ENCODE measurements at regions not wholly inside any gene's neighbourhood (a gene's known extent, or its start where the extent isn't known, plus 50 kb on each side); places are given as distances from the start of the nearest gene placed in this dataset.

DNA sequence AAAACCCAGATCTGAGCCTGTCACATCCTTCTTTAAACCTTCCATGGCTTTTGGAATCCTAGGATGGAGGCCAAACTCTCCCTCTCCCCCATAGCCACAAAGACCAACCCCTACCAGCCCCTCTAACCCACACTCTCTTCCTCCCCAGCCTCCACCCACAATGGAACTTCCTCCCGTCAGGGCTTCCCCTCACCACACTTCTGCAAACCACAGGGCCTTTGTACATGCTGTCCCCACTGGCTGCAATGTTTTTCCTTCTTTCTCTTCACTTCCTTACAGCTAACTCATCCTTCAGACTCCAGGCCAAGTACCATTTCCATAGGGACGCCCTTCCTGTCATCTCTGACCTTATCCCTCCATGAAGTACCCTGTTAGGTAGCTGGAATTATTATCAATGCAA is 393.5 kb downstream of the MN1 start:
- no peak for DNase-seq (ENCODE audit: low spot score)
- in situ Hi-C loops (cut with HindIII; ENCODE audit: low sequenced_read_pairs) = no loop called here

DNA sequence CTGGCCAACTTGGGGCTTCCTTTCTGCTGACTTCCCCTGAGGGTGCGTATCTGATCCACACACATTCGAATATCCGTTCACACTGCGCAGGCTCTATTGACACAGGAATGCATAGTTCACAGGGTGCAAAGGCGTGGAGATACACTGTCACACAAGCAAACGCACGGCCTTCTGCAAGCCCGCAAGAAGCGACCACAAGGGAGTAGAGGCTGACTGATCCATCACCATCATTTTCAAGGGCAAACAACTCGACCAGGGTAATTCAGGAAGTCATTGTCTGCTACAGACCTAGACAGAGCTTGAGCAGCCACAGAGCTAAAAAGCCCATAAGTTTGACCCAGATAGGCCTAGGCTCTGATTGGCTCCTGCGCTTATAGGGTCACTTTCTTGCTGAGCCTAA is 392.3 kb downstream of the MN1 start:
- no peak for DNase-seq (ENCODE audit: low spot score)
- in situ Hi-C loops (cut with HindIII; ENCODE audit: low sequenced_read_pairs) = no loop called here

DNA sequence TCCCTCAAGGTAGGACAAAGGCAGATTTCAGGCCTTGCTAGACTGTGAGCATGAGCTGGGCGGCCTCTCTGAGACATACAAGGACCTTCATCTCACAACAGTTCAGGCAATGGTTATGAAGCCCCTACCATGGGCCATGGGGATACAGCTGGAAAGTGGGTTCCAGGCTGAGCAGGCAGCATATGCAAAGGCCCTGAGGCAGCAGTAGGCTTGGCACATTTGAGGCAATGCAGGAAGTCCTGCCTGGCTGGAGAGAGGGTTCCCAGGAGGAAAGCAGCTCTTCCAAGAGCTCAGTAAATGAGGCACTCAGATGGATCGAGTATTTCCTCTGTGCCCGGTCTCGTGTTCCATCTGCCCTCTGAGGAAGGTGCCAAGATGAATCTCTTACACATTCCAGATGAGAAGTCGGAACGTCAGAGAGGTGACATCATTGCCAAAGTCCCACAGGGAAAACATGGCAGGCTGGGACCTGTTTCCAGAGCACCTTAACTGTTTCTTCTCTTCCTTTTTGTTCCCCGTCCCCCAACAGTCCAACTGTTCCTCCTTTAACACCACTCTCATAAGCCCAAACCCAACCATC is 388.6 kb downstream of the MN1 start:
- in situ Hi-C loops (cut with HindIII; ENCODE audit: low sequenced_read_pairs) = no loop called here

DNA sequence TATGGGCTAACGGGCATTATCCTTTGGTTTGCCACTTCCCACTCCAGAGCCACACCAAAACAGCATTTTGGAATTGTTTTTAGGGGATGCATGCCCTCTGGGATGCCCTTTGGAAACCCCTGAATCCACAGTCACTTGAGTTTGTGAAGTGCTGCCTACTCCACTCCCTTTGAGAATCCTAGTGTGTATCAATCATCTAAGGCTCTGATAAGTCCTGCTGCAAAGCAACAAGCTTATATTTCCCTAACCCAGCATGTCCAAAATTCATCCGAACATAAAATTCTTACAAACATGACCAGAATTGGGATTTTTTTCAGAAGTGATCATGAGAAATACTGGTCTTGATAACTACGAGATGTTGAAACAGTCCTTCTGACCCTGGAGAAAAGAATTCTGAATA is 387.9 kb downstream of the MN1 start:
- in situ Hi-C loops (cut with HindIII; ENCODE audit: low sequenced_read_pairs) = no loop called here
- no peak for DNase-seq (ENCODE audit: low spot score)

More for the DNA sequence above, 388.6 kb downstream of the MN1 start:
- DNase-seq (ENCODE audit: low spot score) = no peak

DNA sequence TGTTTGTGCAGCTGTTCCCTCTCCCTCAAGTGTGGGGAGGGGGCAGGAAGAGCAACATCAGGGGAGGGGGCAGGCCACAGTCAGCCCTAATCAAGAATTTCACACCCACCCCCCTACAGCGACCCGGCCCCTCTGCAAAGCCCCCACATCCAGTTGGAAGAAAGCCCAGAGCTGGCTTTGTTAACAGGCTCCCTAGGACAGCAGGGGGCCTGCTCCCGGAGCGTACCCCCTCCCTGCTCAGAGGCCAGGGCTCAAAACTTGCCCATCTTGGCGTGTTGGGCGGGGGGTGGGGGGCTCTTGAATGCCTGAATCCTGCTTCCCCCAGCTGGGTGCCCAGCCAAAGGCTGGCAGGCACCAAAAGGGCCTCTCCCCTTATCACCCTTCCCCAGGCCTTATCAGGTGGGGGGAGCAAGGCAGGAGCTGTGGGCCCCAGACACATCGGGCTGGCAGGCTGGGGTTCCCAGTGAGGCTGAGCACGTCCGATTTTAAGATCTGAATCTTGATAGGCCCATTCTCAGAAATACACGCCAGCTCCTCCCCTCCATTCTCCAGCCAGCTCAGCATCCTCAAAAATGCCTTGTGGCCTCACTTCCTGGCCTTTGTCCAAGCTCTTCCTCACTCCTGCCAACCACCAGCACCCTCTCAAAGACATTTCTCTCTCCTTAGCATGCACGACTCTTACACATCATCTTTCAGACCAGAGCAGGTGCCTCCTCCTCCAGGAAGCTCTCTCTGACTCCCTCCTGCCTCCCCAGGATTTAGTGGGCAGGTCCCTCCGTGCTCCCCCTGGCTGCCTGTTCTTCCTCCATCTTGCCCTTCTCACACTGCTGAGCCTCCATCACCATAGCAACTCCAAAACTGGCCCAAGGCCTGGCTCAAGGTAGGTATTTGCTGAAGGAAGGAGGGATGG is 384.8 kb downstream of the MN1 start:
- no peak for DNase-seq (ENCODE audit: low spot score)
- in situ Hi-C loops (cut with HindIII; ENCODE audit: low sequenced_read_pairs) = no loop called here

DNA sequence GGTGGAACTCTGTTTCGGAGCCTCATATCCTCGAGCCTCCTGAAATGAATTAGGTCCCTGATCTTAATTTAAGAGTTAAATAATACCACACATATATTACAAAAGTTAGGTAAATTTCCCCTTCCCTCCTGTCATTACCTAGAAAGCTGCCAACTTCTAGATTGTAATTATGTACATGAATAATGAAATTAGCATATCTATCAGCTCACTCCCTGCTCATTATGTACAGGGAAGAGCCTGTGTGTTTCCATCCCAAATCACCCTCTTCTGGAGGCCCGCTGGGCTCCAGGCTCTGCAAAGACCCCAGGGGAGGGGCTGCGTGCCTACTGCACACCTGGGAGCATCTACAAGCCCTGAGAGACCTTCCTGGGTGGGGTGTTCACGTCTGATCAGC is 384.1 kb downstream of the MN1 start:
- no peak for DNase-seq (ENCODE audit: low spot score)
- in situ Hi-C loops (cut with HindIII; ENCODE audit: low sequenced_read_pairs) = no loop called here

DNA sequence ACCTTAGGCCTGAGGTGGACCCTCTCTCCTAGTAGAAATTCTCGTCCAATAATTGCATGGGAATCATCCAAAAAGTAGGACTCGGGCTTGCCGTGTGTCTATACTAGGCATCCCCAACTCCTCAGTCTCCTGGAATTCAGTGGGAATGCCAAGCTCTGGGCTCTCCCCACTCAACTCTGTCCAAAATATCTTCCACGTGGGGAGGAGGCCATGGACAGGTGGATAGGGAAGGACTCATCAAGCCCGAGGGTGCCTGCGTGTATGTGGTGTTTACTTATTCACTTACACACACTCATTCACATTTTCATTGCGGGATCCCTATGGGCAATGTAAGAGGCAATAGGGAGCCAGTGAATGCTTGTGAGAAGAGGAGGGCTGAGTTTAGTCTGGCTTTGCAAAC is 383.3 kb downstream of the MN1 start:
- no peak for DNase-seq (ENCODE audit: low spot score)
- in situ Hi-C loops (cut with HindIII; ENCODE audit: low sequenced_read_pairs) = no loop called here

DNA sequence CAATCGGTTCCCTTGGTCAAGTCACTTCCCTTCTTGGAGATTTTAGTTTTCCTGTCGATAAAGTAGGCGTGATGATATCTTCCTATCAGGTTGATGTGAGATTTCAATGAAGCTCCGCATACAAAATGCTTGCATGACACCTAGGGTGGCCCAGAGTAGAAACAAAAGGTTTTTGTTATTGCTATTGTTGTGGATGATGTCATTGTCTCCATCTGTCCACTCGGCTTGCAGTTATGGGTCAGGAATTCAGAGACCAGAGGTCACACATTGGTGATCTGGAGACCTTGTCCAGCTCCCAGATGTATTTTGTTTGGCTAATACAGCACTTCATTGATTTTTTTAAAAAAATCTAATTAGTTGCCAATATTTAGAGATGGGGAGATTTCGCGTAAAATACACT is 382.1 kb downstream of the MN1 start:
- in situ Hi-C loops (cut with HindIII; ENCODE audit: low sequenced_read_pairs) = no loop called here

DNA sequence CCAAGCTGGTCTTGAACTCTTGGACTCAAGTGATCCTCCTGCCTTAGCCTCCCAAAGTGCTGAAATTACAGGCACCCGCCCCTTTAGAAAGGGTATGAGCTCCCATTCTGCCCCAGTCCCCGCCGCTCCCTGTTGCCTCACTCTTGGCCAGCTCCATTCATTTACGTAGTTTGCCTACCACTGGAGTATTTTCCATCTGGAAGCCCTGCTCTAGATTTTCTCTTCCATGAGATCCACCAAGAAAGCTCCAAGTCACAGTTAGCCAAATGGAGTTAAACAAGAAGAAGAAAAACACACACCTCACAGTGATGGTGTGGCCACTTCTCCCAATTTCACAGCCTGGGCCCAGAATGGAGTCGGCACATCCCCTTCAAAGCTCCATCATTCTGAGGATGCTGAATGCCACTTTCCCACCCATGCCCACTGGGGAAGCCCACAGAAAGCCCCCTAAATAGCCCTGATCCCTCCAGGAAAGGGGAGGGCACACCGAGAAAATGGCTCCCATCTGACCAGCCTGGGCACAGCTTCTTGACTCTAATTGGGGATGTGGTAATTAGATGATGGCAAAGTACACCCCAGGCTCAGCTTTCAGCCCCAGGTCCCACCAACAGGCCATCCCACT is 381.2 kb downstream of the MN1 start:
- in situ Hi-C loops (cut with HindIII; ENCODE audit: low sequenced_read_pairs) = no loop called here
- DNase-seq (ENCODE audit: low spot score) = no peak

More for the DNA sequence above, 382.1 kb downstream of the MN1 start:
- DNase-seq (ENCODE audit: low spot score) = no peak

DNA sequence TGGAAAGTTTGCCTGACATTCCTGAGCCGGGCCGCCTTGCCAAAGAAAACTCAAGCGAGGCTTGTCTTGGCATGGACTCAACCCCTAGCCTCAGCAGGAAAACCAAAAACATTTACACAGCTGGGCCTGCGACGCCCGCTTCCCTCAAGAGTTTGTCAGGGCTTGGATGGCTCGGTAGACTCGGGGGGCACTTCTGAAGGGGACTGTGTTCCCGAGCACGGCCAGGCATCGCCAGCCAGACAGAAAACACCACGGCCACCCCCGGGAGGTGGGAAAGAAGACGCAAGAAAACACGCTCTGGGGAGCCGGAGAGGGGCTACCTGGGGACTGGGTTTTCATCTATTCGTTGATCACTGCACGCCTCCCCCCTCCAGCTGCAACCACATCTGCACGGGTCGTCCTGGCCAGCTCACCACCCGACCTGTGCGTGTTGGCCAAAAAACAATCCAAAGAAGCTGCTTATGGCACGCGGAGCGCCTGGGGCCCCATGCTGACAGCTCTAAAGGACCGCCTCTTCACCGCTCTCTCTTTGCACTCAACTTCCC is 380.7 kb downstream of the MN1 start:
- in situ Hi-C loops (cut with HindIII; ENCODE audit: low sequenced_read_pairs) = no loop called here
- DNase-seq (ENCODE audit: low spot score) = no peak

DNA sequence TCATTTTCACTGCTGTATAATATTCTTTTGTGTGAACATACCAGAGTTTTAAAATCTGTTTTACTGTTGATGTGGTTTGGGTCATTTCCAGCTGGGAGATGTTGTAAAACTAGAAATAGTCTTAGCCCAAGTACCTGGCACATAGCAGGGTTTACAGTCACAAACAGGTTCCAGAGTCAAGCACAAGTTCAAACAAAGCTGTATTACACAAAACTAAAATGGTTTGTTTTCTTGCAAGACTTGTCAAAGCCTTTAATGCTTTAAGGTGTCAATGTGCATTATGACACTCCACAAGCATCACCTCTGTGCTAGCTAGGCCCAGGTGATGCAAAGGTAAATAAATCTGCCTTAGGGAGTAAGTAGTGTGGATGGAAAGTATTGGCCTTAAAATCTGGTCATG is 379.1 kb downstream of the MN1 start:
- DNase-seq (ENCODE audit: low spot score) = no peak
- in situ Hi-C loops (cut with HindIII; ENCODE audit: low sequenced_read_pairs) = no loop called here

DNA sequence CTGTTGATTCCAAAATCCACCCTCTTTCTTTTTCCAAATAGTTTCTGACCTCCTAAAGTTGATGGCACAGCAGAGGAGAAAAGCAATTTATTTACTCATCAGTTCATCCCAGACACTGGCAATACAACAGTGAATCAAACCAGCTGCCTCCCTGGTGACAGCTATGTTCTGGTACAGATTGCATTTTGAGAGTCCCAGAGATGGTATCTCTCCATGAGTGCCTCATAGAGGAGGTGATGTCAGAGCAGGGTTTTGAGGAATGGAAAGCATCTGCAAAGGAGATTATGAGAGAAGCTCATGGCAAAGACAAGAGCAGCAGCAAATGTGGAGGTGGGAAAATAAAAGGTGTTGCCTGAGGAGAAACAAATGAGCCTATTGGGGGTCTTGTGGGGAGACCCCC is 377.2 kb downstream of the MN1 start:
- DNase-seq (ENCODE audit: low spot score) = no peak
- in situ Hi-C loops (cut with HindIII; ENCODE audit: low sequenced_read_pairs) = no loop called here

DNA sequence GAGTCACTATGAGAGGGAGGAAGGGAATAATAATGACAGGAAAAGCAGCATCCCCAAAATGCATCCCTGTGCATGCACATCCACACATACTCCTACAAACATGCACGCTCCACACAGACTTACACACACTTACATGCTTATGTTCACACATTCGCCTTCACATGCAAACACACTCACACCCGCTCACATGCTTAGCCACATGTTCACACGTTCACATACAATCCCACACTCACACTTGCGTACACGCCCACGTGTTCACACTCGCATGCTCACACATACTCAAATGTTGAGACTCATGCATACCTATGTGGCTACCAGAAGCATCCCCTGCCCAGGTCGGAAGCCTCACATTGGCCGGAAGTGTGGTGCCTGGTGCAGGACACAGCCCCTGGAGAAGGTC is 372.1 kb downstream of the MN1 start:
- in situ Hi-C loops (cut with HindIII; ENCODE audit: low sequenced_read_pairs) = no loop called here
- DNase-seq (ENCODE audit: low spot score) = no peak

DNA sequence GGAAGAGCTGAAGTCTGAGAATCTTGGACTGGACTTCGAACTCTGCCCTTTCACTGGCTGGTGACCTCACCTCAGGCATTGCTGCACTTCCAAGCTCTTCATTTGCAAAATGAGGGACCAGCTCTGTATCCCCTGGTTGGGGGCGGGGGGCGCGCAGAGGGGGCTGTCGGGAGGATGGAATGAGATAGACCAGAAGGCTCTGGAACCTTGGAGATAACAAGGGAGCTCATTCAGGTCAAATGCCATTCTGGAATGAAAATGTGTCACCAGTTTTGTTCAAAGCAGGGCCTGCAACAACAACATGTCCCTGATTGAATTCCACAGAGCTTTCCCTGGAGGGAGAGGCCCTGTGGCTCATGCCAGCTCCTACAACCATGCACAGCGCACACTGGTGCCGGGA is 370.5 kb downstream of the MN1 start:
- no peak for DNase-seq (ENCODE audit: low spot score)
- in situ Hi-C loops (cut with HindIII; ENCODE audit: low sequenced_read_pairs) = no loop called here

DNA sequence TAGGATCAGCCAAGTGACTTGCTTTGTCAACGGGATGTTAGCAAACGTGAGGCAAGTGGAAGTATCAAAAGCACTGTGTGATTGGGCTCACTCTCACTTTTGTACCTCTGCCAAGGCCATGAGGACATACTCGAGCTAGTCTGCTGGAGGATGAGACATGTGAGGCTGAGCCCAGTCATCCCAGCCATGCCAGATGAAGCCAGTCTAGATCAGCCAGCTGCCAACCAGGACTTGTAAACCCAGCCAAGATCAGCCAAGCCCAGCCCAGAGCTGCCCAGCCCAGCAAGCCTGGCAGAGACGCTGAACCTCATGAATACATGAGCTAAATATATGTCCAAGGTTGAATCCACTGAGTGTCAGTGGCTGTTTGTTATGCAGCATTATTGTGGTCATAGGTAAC is 369.7 kb downstream of the MN1 start:
- in situ Hi-C loops (cut with HindIII; ENCODE audit: low sequenced_read_pairs) = no loop called here
- DNase-seq (ENCODE audit: low spot score) = no peak

DNA sequence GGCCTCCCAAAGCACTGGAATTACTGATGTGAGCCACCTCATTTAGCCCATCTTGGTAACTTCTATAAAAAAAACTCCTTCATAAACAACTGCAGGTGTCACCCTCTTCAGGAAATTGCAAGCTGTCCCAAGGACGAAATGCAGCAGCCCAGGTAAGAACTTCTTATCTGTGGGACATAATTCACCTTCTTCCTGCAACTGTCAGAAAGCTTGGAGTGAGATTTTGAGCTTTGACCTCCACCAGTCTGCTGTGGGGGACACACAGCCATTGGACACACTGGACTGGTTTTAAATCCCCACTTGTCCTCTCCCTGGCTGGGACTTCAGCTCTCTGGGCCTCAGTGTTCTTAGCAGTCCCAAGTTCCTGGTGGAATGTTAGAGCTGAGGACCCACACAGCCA is 368.5 kb downstream of the MN1 start:
- in situ Hi-C loops (cut with HindIII; ENCODE audit: low sequenced_read_pairs) = no loop called here
- DNase-seq (ENCODE audit: low spot score) = no peak

DNA sequence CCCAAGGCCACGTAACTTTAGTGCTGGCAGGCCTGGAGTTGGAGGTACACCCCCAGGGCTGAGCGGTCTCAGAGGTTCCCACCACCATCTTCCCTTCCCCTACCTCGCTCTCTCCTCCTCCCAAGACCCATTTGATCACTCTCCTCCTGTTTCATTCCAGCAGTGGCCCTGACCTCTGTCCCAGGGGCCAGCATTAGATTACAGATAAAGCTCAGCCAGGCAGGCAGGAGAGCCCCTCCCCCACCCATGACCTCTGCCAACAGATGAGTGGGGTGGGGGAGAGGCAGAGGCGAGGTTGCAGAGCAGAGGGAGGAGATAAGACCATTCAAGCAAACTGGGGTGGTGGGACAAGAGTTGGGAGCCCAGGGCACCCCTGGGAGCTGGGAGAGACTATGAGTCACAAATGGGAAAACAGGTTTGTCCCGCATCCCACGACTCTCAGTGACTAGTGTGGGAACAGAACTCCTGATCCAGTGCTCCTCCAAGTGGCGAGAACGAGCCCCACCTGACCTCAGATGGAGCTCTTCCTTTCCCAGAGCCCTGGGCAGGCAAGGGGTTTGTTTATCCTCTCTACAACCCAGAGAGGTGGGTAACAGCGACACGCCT is 367.9 kb downstream of the MN1 start:
- DNase-seq (ENCODE audit: low spot score) = no peak
- in situ Hi-C loops (cut with HindIII; ENCODE audit: low sequenced_read_pairs) = no loop called here

DNA sequence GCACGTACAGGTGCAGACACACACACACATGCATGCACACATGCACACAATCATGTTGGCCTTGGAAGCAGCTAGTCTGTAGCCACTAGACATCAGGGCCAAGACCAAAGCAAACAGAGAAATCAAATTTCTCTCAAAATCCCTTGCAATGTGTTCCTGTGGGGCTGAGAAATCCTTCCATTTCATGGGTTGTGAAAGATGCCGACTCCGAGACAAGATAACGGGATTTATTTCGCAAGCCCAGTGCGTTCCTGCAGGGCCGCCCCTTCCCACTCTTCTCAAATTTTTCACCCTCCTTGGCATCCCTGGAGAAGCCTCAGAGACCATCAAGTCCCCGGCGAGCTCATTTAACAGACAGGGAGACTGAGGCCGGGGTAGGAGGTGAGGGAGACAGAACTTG is 366.7 kb downstream of the MN1 start:
- DNase-seq (ENCODE audit: low spot score) = no peak
- in situ Hi-C loops (cut with HindIII; ENCODE audit: low sequenced_read_pairs) = no loop called here

DNA sequence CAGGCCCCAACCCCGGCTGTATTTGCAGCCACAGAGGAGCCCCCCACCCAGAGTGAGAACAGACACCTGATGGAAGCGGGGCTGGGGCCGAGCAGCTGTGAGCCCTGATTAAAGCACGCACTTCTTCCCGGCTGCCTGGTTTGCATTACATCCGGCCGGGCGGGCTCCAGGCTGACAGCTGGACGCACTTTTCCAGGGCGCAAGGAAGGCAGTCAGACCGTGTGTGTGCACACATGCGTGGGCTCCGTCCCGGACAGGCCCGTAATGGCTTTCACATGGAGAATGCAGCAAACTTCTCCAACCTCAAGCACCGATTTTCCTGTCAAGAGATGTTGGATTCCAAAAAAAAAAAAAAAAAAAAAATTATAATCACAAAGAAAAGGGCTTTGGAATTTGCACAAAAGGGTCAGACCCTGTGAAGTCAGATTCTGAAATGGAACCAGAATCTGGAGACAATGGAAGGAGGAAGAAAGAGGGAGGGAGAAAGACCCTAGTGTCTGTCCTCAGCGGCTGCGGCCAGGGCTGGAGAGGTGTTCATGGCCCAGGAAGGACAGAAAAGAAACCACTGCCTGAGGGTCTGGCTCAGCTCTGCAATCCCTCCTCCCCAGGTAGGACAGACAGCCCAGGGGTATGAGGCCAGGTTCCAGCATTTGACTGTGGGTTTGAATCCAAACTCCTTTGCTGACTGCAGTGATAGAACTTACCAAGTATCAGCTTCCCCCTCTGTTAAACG is 365.5 kb downstream of the MN1 start:
- in situ Hi-C loops (cut with HindIII; ENCODE audit: low sequenced_read_pairs) = no loop called here
- DNase-seq (ENCODE audit: low spot score) = no peak

All from G401 (cell line).